HG02763 (cell line): ENCODE measurements at regions not wholly inside any gene's neighbourhood (a gene's known extent, or its start where the extent isn't known, plus 50 kb on each side); places are given as distances from the start of the nearest gene placed in this dataset.

Experiments used
- ATAC-seq: cut with Tn5 transposase; IDR thresholded peaks from one replicate; pipeline ENCODE4 v1.9.1; 2021; ENCODE audit warnings: mild to moderate bottlenecking, moderate library complexity; ENCODE audit not compliant: unreplicated experiment

- ATAC-seq, result no peak
Observed at GRCh38 chr10:118537623-118538022, 57.8 kb downstream of the PRLHR start.

- no peak for ATAC-seq
Observed at GRCh38 chr10:118534136-118534535, 61.3 kb downstream of the PRLHR start.

GRCh38 chr10:118531105-118531852, 64.2 kb downstream of the PRLHR start:
- no peak for ATAC-seq

GRCh38 chr10:118528426-118528825, 67.0 kb downstream of the PRLHR start:
- ATAC-seq, result no peak

- no peak for ATAC-seq
Observed at GRCh38 chr10:118523775-118524174, 71.7 kb downstream of the PRLHR start.

- no peak for ATAC-seq
Observed at GRCh38 chr10:118522791-118523498, 72.5 kb downstream of the PRLHR start.

- no peak for ATAC-seq
Observed at GRCh38 chr10:118521415-118522117, 73.9 kb downstream of the PRLHR start.

- ATAC-seq, result no peak
Observed at GRCh38 chr10:118520116-118520742, 75.2 kb downstream of the PRLHR start.

GRCh38 chr10:118518095-118518494, 77.4 kb downstream of the PRLHR start:
- no peak for ATAC-seq

GRCh38 chr10:118516716-118517115, 78.7 kb downstream of the PRLHR start:
- ATAC-seq, result no peak

- no peak for ATAC-seq
Observed at GRCh38 chr10:118513174-118513573, 82.3 kb downstream of the PRLHR start.

GRCh38 chr10:118511711-118512110, 83.7 kb downstream of the PRLHR start:
- ATAC-seq, result no peak

- ATAC-seq, result no peak
Observed at GRCh38 chr10:118508863-118509262, 86.6 kb downstream of the PRLHR start.

GRCh38 chr10:118508355-118508754, 87.1 kb downstream of the PRLHR start:
- ATAC-seq, result no peak

- no peak for ATAC-seq
Observed at GRCh38 chr10:118506671-118507590, 88.5 kb downstream of the PRLHR start.

GRCh38 chr10:118505363-118505762, 90.1 kb downstream of the PRLHR start:
- ATAC-seq, result no peak

- no peak for ATAC-seq
Observed at GRCh38 chr10:118504467-118505205, 90.8 kb downstream of the PRLHR start.

GRCh38 chr10:118504044-118504443, 91.4 kb downstream of the PRLHR start:
- no peak for ATAC-seq

GRCh38 chr10:118503192-118503591, 92.3 kb downstream of the PRLHR start:
- no peak for ATAC-seq
